ENCODE measurements at regions not wholly inside any gene's neighbourhood (a gene's known extent, or its start where the extent isn't known, plus 50 kb on each side); places are given as distances from the start of the nearest gene placed in this dataset.

DNA sequence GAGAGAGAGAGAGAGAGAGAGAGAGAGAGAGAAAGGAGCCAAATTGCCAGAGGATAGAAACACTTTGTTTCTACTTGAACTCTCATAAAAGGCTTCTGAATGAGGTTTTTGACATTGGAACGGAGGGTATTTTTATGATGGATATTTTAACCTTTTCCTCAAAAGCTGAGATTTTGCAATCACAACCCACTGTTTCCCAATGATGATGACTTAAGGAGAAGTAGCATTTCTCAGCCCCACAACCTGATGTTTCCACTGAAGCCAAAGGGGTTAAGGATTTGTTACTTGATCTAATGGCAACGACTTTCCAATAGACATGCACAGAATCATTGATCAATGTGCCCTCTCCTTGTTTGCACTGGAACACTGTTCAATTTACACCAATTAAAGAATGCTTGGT is 67.1 kb upstream of the POU3F3 start:
- no peak for DNase-seq

DNA sequence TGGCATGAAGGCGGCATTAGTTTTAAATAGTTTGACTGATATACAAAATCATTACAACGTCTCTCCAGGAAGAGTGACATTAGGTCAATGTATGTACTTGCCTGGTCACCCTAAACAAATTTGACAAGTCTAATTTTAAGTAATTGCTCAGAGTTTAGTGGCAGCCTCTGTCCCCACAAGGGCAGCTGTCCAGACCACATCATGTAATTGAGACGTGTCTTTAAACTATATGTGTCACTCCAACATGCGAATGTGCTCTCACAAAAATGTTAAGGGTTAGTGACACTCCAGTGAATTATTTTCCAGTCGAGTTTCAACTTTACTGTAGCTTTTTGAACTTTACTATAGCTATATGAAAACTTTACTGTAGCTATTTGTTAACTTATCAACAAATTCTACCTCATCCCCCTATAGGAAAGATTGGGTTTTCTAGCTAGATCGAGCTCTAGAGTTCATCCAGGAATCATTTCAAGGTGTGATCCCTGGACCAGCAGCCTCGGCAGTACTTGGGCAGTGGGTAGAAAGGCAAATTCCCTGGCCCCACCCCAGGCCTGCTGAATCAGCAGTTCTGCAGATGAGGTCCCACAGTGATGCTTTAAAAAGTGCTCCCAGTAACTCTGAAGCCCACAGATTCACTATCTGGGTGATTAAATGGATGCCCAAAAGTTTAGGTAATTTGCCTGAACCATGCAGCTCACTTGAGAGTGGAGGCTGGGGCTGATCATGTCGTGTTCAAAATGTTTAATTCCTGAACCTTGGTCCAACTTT is 66.4 kb upstream of the POU3F3 start:
- DNase-seq: no peak

DNA sequence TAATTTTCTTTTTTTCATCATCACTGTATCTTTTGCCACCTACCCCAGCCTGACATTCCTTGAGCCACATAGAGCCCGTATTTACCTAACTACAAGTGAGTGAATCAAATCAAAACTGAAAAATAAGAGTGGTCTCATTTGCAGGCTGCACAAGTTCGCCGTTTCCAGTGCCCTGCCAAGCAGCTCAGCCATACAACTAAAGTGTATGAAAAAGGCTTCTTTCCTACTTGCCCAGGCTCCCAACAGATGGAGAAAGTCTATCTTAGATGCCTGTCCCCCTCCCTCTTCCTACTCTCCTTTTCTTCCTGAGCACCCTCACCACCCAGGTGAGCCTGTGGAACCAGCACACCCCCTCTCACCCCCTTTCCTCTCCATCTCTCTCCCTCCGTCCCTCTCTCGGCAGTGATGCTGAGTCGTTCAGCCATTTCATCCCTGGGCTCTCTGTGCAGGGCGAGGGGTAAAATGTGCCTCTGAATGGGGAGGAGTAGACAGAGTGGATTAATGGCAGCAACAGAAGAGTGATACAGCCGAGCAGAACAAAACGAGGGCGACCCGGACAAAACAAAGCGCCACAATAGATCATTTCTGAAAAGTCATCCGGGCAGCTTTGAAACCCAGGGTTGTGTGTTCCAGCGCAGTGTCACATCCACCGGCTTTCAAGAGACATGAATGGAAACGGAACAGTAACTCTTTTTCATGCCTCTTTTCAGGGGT is 65.0 kb upstream of the POU3F3 start:
- no peak for DNase-seq

DNA sequence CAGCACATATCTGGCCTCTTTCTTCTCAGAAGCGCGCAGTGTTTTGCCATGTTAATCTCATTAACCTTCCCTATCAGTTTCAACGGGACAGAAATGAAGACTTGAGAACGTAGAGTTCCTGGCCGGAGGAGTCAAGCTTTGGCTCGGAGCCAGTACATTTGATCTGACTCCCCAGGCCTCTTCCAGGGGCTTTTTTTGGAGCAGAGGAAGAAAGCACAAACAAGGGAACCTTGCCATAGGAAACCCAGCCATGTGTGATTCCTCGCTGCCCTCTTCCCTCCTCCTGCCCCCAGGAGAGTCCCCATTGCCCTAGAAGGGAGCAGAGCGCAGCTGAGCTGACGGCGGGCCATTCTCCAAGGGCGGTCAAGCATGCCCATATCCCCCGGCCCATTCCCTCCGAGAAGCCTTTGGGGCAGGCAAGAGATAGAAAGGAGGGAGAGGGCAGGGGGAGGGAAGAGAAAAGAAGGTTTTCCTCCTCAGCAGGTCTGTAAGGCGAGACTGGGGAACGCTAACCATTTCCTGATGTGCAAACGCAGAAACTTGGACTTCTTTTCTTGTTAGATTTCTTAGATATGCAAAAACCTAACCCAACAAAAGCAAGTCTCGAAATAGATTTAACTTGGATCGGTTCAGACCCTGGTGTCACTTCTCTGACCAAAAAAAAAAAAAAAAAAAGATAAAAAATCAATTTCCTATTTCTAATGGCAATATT is 63.7 kb upstream of the POU3F3 start:
- DNase-seq: no peak

DNA sequence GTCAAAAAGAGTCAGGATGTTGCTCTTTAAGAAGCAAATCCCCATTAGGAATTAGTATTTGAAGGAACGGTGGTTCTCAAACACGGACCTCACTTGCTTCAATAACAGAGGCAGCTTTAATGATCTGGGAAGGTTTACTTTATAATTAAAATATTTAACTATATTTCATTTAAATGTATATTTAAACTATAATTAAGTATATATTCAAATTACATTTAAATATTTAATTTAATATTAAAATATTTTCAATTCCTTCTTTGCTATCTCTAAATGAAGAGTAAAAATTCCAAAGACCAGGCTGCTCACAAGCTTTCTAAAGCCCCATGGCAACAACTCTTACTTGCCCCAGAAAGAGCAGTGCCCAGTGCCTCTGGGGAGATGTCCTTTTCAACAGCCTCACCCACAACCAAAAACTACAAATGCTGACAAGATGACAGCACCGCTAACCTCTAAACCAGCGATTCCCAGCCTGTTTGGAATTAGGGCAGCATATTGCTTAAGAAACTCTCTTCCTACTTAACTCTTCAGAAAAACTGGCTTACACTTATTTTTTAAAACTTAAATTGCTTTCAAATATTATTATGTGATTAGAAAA is 62.9 kb upstream of the POU3F3 start:
- DNase-seq: no peak

DNA sequence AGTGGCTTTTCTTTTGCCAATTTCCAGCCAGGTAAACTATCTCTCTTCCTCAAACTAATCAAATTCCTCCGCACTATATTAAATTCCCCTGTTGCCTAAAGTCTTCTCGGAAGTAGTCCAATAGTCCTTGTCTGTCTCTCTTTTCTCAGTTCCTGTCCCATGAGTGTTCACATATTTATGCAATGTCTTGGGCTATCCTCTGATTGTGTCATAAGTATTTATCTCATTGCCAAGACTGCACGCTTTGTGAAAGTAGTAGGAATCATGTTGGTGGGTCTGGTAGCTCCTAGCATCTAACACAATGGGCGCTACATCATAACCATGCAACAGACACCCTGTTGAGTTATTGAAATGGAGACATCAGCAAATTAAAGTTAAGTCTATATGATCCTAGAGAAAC is 59.9 kb upstream of the POU3F3 start:
- DNase-seq: no peak

DNA sequence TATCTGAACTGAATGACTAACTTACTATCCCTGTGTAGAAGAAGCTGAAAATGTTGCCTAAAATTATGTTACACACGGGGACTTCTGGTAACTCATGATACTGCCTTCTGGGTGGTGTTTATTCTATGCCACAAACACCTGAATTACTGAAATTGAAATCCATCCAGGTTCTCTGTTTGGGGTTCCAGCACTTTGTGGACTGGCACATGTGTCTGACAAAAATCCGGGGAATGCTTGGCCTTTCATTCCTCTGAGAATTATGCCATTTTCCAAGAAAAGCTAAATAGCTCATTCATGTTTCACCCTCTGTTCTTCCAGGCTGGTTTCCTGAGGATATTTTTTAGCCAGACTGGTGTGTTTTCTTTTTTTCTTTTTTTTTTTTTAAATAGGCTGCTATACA is 59.5 kb upstream of the POU3F3 start:
- no peak for DNase-seq
